ENCODE measurements at regions not wholly inside any gene's neighbourhood (a gene's known extent, or its start where the extent isn't known, plus 50 kb on each side); places are given as distances from the start of the nearest gene placed in this dataset.
"Not testable (repeated sequence)": the region's sequence is repeated elsewhere in the genome, so short reads cannot be mapped to it uniquely, and the experiment has no call there.

GRCh38 chr15:77861997-77862635, 215.4 kb downstream of the TBC1D2B start:
- DNase-seq = not testable (repeated sequence)

- DNase-seq = no peak
These were observed 217.3 kb downstream of the TBC1D2B start for GRCh38 chr15:77860071-77860691.

GRCh38 chr15:77859491-77860060, 217.9 kb downstream of the TBC1D2B start:
- no peak for DNase-seq

GRCh38 chr15:77858792-77859490, 218.6 kb downstream of the TBC1D2B start:
- no peak for DNase-seq

- DNase-seq = no peak
These were observed 220.1 kb downstream of the TBC1D2B start for GRCh38 chr15:77857419-77857818.

GRCh38 chr15:77856705-77857346, 220.7 kb downstream of the TBC1D2B start:
- DNase-seq = no peak

- DNase-seq = no peak
These were observed 221.6 kb downstream of the TBC1D2B start for GRCh38 chr15:77855871-77856270.

GRCh38 chr15:77854980-77855379, 222.3 kb upstream of the LINGO1 start:
- DNase-seq = no peak

- DNase-seq = no peak
These were observed 221.2 kb upstream of the LINGO1 start for GRCh38 chr15:77853910-77854309.

GRCh38 chr15:77853008-77853328, 220.3 kb upstream of the LINGO1 start:
- DNase-seq = no peak

- no peak for DNase-seq
These were observed 219.7 kb upstream of the LINGO1 start for GRCh38 chr15:77852241-77853007.

GRCh38 chr15:77851691-77852090, 219.0 kb upstream of the LINGO1 start:
- no peak for DNase-seq

GRCh38 chr15:77851086-77851485, 218.4 kb upstream of the LINGO1 start:
- no peak for DNase-seq

GRCh38 chr15:77846986-77847385, 214.3 kb upstream of the LINGO1 start:
- no peak for DNase-seq

GRCh38 chr15:77846360-77846759, 213.6 kb upstream of the LINGO1 start:
- DNase-seq = no peak

GRCh38 chr15:77844798-77845446, 212.2 kb upstream of the LINGO1 start:
- no peak for DNase-seq

GRCh38 chr15:77843546-77843945, 210.8 kb upstream of the LINGO1 start:
- no peak for DNase-seq

- DNase-seq = no peak
These were observed 208.5 kb upstream of the LINGO1 start for GRCh38 chr15:77840991-77841775.

GRCh38 chr15:77839970-77840905, 207.5 kb upstream of the LINGO1 start:
- no peak for DNase-seq

- no peak for DNase-seq
These were observed 206.7 kb upstream of the LINGO1 start for GRCh38 chr15:77839456-77839855.
